ENCODE measurements at regions not wholly inside any gene's neighbourhood (a gene's known extent, or its start where the extent isn't known, plus 50 kb on each side); places are given as distances from the start of the nearest gene placed in this dataset.

DNA sequence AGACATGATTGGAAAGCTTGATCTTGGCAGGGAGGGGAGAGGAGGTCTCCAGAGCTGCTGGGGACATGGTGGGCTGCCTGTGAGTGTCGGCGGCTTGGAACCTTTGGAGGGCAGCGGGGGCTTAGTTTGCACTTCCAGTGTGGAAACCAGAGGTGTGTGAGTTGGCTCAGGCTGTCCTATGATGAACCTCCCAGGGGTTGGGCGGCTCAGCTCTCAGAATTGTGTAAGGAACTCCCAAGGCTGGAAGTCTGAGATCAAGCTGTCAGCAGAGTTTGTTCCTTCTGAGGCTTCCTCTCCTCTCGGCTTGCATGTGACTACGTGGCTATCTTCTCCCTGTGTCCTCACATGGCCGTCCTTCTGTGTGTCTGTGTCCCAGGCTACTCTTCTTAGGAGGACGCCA, 87.9 kb upstream of the B3GAT1 start:
- TF ChIP-seq, protein P1, sequence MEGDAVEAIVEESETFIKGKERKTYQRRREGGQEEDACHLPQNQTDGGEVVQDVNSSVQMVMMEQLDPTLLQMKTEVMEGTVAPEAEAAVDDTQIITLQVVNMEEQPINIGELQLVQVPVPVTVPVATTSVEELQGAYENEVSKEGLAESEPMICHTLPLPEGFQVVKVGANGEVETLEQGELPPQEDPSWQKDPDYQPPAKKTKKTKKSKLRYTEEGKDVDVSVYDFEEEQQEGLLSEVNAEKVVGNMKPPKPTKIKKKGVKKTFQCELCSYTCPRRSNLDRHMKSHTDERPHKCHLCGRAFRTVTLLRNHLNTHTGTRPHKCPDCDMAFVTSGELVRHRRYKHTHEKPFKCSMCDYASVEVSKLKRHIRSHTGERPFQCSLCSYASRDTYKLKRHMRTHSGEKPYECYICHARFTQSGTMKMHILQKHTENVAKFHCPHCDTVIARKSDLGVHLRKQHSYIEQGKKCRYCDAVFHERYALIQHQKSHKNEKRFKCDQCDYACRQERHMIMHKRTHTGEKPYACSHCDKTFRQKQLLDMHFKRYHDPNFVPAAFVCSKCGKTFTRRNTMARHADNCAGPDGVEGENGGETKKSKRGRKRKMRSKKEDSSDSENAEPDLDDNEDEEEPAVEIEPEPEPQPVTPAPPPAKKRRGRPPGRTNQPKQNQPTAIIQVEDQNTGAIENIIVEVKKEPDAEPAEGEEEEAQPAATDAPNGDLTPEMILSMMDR (IDR thresholded peaks at IDR 0.05 in 4 of 5, conservative IDR thresholded peaks at IDR 0.05 in 1 of 5): no peak
- no peak for TF ChIP-seq POLR2A (IDR thresholded peaks at IDR 0.05)
